Adrenal gland (tissue), 9 donors: ENCODE measurements at regions not wholly inside any gene's neighbourhood (a gene's known extent, or its start where the extent isn't known, plus 50 kb on each side); places are given as distances from the start of the nearest gene placed in this dataset.

Experiments
- DNase-seq, 7 donors: peaks; one replicate each; pipeline ENCODE4 v3.0.0-alpha.2; 2019 to 2020
- H3K27ac ChIP-seq, 5 donors: fragments of 200-600 bp; sonication (generic) in 4 of 5; 1 replicate in 3 of 5; 2 replicates in 2 of 5; pipeline versions ENCODE4 v1.5.1 to v1.8.0; 2016 to 2020; ENCODE audit warnings: mild to moderate bottlenecking in 1 of 5
- H3K27me3 ChIP-seq: fragments of 200-600 bp; 2 replicates; pipeline ENCODE4 v1.8.0; 2021
- H3K36me3 ChIP-seq, 2 donors: fragments of 200-600 bp; replicated peaks in 1 of 2; 1 replicate in 1 of 2; 2 replicates in 1 of 2; pipeline versions ENCODE4 v1.5.1 to v1.8.0; 2018 to 2022
- H3K4me1 ChIP-seq, 2 donors: fragments of 200-600 bp; replicated peaks in 1 of 2; 1 replicate in 1 of 2; 2 replicates in 1 of 2; pipeline versions ENCODE4 v1.5.1 to v1.8.0; 2018 to 2021
- H3K4me3 ChIP-seq, 4 donors: fragments of 200-600 bp; sonication (generic) in 3 of 4; one replicate each; pipeline ENCODE4 v1.5.1; 2016 to 2018
- H3K9me3 ChIP-seq, 3 donors: fragments of 200-600 bp; sonication (generic) in 1 of 3; replicated peaks in 1 of 3; 1 replicate in 2 of 3; 2 replicates in 1 of 3; pipeline versions ENCODE4 v1.5.1 to v1.8.0; 2016 to 2021
- POLR2A ChIP-seq, 2 donors: fragments of 450-650 bp; IDR thresholded peaks; one replicate each; pipeline ENCODE4 v1.6.1; 2017; ENCODE audit warnings: antibody characterized with exemption in 2 of 2, mild to moderate bottlenecking in 2 of 2, moderate library complexity in 1 of 2
- WGBS, 4 donors: extraction: QIAGEN DNeasy Blood & Tissue Kit in 2 of 4; methylation state at CpG; one replicate each; pipeline versions ENCODE4 v1.1.5 to v1.1.7; 2013 to 2017; 5-methylcytosine and 5-hydroxymethylcytosine counted together
- intact Hi-C, 2 donors: fragments of 100-400 bp; cut with DNase I; formaldehyde crosslinking; loops; one replicate each; pipeline versions ENCODE4 v1.14.1 to v1.15.0; 2022 to 2023
- TF ChIP-seq, protein P1 (sequence below), 6 experiments: fragments of 450-650 bp in 4 of 6; fragments of 200-600 bp in 2 of 6; sonication (generic) in 1 of 6; IDR thresholded peaks; 1 replicate in 5 of 6; 2 replicates in 1 of 6; pipeline versions ENCODE4 v1.5.1 to v1.8.0; 2016 to 2021; ENCODE audit warnings: antibody characterized with exemption in 6 of 6, mild to moderate bottlenecking in 2 of 6, moderate library complexity in 1 of 6
- donor health status: healthy with polysubstance abuse.
- donor health status: Bipolar disorder and iron deficiency.
- donor health status: DM: yes; HTN: yes; CAD: no.
- donor health status: DM: no; HTN: no; CAD: no.
- donor health status: DM: no; HTN: no; CAD: no.

DNA sequence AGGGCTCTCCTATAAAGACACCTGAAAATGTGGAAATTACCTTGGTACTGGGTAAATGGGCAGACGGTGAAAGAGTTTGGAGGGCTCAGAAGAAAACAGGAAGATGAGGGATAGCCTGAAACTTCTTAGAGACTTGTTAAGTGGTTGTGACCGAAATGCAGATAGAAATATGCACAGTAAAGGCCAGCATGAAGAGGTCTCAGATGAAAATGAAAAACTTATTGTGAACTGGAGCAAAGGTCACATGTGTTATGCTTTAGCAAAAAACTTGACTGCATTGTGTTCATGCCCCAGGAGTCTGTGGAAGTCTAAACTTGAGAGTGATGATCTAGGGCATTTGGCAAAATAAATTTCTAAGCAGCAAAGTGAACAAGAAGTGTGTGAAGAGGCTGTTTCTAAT, 137.1 kb downstream of the CBLN2 start:
- 73 to 86% (median 76%) methylated on average over 2 of the region's 2 CpGs for WGBS, 4 donors
- Histone ChIP-seq H3K27ac (no peak overlapping the region), H3K27me3 (no peaks in the 10 kb centered on the region), H3K4me3 (no peak overlapping the region), H3K9me3 (peaks cover 0 to 4% (median 0%) of the 10 kb centered on the region in 3 donors), H3K36me3 (no peaks in the 10 kb centered on the region), H3K4me1 (no peaks in the 10 kb centered on the region)
- intact Hi-C loops: no loop called here
- DNase-seq: no peak
- no peak for TF ChIP-seq POLR2A (IDR thresholded peaks at IDR 0.05)
- TF ChIP-seq, protein P1, sequence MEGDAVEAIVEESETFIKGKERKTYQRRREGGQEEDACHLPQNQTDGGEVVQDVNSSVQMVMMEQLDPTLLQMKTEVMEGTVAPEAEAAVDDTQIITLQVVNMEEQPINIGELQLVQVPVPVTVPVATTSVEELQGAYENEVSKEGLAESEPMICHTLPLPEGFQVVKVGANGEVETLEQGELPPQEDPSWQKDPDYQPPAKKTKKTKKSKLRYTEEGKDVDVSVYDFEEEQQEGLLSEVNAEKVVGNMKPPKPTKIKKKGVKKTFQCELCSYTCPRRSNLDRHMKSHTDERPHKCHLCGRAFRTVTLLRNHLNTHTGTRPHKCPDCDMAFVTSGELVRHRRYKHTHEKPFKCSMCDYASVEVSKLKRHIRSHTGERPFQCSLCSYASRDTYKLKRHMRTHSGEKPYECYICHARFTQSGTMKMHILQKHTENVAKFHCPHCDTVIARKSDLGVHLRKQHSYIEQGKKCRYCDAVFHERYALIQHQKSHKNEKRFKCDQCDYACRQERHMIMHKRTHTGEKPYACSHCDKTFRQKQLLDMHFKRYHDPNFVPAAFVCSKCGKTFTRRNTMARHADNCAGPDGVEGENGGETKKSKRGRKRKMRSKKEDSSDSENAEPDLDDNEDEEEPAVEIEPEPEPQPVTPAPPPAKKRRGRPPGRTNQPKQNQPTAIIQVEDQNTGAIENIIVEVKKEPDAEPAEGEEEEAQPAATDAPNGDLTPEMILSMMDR (IDR thresholded peaks at IDR 0.05): no peak

DNA sequence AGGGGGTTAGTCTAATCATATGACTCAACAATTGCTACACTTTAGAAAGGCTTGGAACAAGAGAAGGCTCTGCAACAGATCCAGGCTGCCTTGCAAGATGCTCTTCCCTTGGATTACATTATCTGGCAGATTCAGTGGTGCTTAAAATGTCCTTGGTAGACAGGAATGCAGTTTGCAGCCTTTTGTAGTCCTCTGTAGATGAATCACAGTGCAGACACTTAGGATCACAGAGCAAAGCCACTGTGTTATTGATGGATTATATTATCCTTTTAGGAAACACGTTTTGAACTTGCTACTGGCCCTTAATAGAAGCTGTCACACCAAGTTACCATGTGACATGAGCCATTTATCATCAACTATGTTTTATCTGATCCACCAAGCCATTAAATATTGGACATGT, 152.2 kb downstream of the CBLN2 start:
- intact Hi-C loops: no loop called here
- H3K9me3 ChIP-seq: no peaks in the 10 kb centered on the region
- no peaks in the 10 kb centered on the region for H3K36me3 ChIP-seq
- H3K27me3 ChIP-seq: no peaks in the 10 kb centered on the region
- no peak for DNase-seq
- no peak for TF ChIP-seq POLR2A (IDR thresholded peaks at IDR 0.05)
- TF ChIP-seq, protein P1 (IDR thresholded peaks at IDR 0.05): no peak
- no peak overlapping the region for H3K4me3 ChIP-seq
- H3K27ac ChIP-seq: no peak overlapping the region
- no peaks in the 10 kb centered on the region for H3K4me1 ChIP-seq
- 5 to 18% (median 9%) methylated on average over 1 of the region's 1 CpG for WGBS, 4 donors

DNA sequence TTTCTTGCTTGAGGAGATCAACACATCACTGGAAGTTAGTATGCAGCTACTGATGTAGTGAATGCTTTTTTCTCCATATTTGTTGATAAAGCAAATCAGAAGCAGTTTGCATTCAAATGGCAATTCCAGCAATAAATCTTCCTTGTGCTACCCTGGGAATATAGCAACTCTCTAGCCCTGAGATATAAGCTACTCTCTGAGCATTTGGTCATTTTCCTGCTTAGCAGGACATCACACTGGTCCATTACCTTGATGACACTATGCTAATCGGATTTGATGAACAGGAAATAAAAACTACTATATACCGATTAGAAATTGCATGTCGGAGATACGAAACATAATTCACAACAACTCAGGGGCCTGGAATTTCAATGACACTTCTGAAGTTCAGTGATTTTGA, 152.7 kb downstream of the CBLN2 start:
- WGBS, 4 donors: 57 to 77% (median 72%) methylated on average over 4 of the region's 4 CpGs
- no peaks in the 10 kb centered on the region for H3K9me3 ChIP-seq
- H3K36me3 ChIP-seq: no peaks in the 10 kb centered on the region
- no peak for TF ChIP-seq POLR2A (IDR thresholded peaks at IDR 0.05)
- TF ChIP-seq, protein P1 (IDR thresholded peaks at IDR 0.05): no peak
- no peaks in the 10 kb centered on the region for H3K27me3 ChIP-seq
- no peak overlapping the region for H3K4me3 ChIP-seq
- intact Hi-C loops: no loop called here
- no peak overlapping the region for H3K27ac ChIP-seq
- no peaks in the 10 kb centered on the region for H3K4me1 ChIP-seq
- DNase-seq: no peak

DNA sequence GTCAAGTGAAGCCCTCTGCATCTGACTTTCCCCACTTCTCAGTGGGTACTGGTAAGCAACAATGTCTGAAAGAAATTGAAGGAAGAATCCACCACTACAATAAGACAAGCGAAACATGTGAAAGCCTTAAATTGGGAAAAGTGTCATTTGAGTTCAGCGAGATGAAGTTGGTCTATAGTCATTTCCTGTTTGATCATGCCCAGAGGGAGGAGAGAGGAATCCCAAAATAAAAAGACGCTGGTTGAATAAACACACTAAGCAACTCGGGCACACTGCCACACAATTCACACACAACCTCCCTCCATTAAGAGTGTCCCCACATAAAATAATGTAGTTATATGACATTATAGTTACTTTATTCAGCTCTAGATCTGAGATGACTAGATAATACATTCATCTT, 166.1 kb downstream of the CBLN2 start:
- intact Hi-C loops: no loop called here
- H3K27me3 ChIP-seq: no peaks in the 10 kb centered on the region
- no peak overlapping the region for H3K4me3 ChIP-seq
- TF ChIP-seq, protein P1 (IDR thresholded peaks at IDR 0.05): no peak
- no peak for TF ChIP-seq POLR2A (IDR thresholded peaks at IDR 0.05)
- no peaks in the 10 kb centered on the region for H3K36me3 ChIP-seq
- H3K9me3 ChIP-seq: peaks cover 0 to 4% (median 0%) of the 10 kb centered on the region in 3 donors
- DNase-seq: no peak
- no peak overlapping the region for H3K27ac ChIP-seq
- no peaks in the 10 kb centered on the region for H3K4me1 ChIP-seq
- WGBS, 4 donors: 59 to 67% (median 65%) methylated on average over 4 of the region's 4 CpGs
